GM21381 (cell line): ENCODE measurements at regions not wholly inside any gene's neighbourhood (a gene's known extent, or its start where the extent isn't known, plus 50 kb on each side); places are given as distances from the start of the nearest gene placed in this dataset.
A peak's percentile ranks its signal among the peaks of the same experiment; 100 is the strongest.
"Not testable (repeated sequence)": the region's sequence is repeated elsewhere in the genome, so short reads cannot be mapped to it uniquely, and the experiment has no call there.

Source experiments
- ATAC-seq: cut with Tn5 transposase; IDR thresholded peaks from one replicate; pipeline ENCODE4 v1.9.1; 2021; ENCODE audit warnings: mild to moderate bottlenecking, moderate library complexity; ENCODE audit not compliant: unreplicated experiment

DNA sequence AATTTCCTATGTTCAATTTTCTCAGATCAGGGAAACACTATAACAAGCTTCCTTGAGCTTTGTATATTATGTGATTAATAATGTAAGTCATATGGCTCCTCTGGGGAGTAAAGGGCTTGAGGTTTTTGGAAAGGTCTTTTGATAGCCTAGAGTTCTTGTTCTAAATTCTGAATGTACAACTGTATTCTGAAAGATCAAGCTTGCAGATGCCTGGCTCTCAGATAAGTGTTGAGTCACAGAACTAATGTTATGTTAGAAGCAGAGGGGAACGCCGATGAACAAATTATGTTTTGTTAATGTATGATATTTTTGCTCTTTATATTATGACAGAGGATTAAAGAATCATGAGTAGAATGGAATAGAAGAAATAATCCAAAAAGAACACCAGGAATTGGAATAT is 170.1 kb downstream of the RPRM start:
- ATAC-seq: no peak

DNA sequence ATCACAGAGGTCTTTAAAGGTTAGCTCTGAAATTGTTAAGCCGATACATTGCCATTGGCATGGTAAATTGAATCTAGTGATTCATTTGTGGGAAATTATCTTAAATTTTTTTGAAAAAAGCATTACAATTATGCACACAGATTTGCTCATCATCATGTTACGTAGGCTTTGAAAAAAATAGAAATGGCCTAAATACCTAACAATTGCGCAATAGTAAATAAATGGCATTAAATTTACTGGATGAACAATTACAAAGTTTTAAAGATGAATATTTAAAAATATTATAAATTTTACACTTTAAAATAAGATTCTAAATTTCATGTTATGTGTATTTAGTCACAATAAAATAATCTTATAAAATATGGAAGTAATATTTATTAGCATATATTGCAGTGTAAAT is 171.3 kb downstream of the RPRM start:
- ATAC-seq: no peak

DNA sequence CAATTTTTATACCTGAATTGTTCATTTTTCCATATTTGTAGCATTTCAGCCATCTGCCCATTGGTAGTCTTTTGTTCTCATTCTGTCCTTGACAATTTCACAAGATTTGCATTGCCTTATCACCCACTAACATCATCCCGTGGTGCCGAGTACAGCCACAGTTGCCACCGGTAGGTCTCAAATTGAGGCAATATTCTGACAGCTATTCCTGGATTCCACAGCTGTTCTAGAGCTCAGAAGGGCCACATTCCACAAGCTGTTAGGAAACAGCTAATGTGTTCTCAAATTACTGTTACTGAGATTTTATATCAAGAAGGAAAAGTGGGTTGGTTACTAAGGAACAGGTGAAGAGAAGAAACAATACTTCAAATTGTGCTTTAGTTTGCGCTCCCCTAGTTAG is 178.8 kb downstream of the RPRM start:
- no peak for ATAC-seq

DNA sequence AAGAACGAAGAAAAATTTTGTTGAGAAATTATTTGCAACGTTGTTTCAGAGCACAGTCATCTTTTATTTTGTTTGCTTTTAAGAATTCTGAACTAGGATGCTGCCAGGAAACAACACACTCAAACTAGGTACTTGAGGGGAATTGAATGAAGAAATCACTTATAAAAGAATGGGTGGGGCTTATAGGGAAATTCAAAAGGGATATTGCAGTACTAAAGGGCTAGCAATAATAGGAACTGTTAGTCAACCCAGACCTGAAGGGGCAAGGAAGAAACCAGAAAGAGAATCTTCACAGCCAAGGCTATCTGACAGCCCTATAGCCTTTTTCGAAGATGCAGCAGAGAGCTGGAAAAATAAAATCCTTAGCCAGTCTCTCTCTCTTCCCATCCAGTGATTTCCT is 179.3 kb downstream of the RPRM start:
- no peak for ATAC-seq

DNA sequence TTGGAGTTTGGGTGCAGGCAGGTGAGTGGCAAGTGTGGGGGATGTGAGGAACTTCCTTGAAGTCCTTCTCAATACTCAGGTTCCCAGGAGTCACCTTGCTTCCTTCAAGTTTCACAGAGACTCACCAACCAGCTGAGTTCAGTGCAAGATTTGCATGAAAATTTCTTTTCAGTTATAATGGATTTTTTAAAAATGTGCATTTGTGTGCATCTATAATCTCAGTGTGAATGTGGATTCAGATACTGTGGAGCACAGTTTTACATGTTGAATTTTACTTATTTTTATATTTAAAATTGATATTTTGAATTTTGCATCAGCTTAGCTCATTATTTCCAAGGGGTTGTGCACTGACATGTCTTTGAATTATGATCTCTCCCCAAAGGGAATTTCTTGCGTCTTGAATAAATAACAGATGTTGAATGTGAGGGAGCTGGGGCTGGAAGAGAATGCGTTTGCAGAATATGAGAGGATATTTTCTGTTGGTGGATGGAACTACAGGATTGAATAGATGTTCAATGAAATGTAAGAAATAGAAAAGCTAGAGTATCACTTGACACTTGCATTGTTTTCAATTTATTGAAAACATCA is 184.3 kb downstream of the RPRM start:
- no peak for ATAC-seq

DNA sequence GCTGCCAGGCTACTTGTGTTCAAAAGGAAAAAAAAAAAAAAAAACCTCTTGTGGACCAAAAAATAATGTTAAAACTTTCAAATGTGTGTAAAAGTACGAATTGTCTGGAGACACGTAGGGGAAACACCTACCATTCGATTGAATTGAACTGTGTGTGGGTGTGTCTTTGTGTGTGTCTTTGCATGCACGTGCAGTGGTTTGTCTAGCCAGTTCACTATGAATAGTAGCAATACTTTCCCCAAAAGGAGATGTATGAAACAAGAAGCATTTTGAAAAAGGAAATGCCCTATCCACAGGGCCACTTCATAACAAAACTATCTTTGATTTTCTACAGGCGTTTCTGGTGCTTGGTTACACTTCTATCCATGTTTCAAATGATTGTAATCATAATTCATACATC is 186.8 kb downstream of the RPRM start:
- no peak for ATAC-seq

DNA sequence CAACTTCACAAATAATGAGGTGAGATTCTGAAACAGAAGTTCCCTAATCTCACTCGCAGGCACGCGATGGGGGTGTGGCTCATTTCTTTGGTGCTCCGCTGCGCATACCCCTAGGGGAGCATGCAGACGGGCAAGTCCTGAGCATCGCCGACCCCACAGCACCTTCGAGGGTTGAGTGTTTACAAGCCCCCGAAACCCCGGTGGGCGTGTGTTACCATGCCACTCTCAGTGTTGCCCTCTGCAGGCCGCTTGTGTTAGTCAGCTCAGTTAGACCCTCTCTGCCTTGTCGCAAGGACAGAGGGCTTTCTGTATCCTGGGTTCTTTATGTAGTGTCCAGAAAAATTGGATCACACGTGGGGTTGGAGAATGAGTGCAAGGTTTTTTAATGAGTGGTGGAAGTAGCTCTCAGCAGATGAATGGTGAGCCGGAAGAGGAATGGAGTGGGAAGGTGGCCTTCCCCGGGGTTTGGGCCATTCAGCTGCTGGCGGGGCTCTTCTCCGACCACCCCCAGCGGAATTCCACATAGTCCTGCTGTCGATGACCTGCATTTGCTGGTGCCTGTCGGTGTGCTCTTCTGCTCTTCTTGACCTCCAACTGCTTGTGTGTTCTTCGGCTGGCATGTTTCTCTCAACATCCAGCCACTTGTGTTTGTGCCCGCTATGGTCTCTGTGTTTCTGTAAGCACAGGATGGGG is 191.3 kb downstream of the RPRM start:
- peak; percentile 41 for ATAC-seq

DNA sequence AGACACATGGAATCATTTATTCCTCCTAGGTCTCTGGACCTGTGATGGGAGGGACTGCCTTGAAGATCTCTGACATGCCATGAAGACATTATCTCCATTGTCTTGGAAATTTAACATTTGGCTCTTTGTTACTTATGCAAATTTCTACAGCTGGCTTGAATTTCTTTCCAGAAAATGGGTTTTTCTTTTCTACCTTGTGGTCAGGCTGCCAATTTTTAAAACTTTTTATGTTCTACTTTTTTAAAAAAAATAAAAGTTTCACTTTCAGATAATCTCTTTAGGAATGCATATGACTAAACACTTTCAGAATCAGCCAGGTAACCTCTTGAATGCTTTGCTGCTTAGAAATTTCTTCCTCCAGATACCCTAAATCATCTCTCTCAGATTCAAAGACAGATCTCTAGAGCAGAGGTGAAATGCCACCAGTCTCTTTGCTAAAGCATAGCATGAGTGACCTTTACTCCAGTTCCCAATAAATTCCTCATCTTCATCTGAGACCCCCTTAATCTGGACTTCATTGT is 209.6 kb downstream of the RPRM start:
- no peak for ATAC-seq

DNA sequence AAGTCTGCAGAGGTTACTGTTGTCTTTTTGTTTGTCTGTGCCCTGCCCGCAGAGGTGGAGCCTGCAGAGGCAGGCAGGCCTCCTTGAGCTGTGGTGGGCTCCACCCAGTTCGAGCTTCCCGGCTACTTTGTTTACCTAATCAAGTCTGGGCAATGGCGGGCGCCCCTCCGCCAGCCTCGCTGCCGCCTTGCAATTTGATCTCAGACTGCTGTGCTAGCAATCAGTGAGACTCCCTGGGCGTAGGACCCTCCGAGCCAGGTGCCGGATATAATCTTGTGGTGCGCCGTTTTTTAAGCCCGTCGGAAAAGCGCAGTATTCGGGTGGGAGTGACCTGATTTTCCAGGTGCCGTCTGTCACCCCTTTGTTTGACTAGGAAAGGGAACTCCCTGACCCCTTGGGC is 221.7 kb downstream of the RPRM start:
- not testable (repeated sequence) for ATAC-seq

DNA sequence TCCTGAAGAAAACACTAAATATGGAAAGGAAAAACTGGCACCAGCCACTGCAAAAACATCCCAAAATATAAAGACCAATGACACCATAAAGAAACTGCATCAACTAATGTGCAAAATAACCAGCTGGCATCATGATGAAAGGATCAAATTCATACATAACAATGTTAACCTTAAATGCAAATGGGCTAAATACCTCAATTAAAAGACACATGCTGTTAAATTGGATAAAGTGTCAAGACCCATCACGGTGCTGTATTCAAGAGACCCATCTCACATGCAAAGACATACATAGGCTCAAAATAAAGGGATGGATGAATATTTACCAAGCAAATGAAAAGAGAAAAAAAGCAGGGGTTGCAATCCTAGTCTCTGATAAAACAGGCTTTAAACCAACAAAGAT is 231.9 kb downstream of the RPRM start:
- not testable (repeated sequence) for ATAC-seq

DNA sequence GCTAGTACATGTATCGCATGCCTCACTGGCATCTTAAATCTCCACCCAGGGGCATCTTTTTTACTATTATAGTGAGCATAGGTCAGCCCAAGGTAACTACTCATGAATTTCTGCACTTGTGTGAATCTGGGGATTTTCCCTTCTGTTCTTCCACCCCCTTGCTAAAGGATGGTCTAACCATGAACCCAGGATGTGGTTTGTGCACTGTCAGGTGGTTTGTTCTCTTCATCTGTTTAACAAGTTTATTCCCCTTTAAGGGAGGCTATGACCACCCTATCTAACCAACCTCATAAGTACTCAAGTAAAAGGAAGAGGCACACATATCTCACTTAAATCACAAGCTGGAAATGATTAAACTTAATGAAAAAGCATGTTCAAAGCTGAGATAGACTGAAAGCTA is 243.0 kb downstream of the RPRM start:
- peak; percentile 89 for ATAC-seq

DNA sequence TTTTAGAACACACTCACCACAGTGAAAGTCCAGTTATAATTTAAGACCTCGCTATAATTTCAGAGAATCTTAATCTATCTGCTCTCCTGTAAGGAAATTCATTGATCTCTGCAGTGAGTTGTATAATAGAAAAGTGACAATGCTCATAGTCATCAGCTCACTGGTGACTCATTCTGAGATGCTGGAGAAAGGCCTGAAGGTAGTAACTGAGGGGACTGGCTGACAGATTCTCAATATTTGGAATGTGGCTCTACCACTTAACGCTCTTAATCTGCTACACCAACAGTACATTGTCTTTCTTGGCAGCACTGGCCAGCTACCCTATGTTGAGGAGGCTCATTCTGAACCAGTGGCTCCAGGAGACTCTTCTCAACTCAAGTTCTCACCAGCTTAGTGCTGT is 246.1 kb downstream of the RPRM start:
- no peak for ATAC-seq

DNA sequence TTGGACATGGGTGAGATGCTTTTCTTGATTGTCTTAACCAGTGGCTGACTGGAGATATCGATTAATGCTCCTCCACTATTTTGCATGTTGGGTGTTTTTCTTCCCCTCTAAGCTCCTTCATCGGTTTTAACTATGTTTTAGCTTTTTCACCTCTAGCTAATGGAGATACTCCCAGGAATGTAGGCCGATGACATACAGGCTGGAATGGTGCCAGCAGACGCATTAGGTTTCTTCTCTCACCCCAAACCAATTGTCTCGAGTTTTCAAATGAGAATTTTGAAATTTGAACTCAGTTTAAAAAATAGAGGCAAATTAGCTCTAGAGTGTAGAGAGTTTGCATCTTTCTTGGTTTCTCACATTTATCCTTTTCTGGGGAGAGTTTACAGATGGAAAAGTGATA is 247.6 kb downstream of the RPRM start:
- ATAC-seq: no peak

DNA sequence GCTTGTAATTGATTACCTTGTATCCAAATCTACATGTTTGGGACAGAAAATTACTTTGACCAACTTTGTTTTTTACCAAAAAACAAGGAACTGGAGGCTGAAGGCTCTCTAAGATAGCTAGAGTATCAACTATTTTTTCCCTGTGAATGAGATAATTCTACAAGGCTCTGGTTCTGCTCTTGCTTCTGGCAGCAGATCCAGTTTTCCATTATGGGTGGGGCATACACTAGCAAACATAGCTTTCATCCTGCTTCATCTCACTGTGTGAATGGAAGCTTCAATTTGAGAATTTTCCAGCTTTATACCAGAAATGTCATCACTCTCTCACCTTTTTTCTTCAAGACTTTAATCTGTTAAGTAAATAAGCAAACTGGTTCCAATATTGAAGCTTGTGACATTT is 249.7 kb downstream of the RPRM start:
- no peak for ATAC-seq

DNA sequence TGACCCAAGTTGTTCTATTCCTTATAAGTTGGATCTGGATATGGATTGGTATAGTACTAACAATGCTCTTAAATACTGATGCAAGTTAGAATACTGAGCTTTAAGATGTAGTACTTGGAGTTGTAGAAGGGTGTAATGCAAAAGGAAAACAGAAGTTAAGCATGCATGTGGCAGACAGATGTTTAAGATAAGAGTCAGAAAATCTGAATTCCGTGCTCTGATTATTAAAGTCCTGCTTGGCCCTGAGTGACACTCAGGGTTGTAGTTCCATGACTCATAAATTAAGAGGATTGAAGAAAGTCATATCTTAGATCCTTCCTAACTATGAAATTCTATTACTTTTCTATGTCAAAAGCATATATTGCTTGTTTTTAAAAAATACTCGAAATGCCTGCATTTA is 250.6 kb downstream of the RPRM start:
- ATAC-seq: no peak

DNA sequence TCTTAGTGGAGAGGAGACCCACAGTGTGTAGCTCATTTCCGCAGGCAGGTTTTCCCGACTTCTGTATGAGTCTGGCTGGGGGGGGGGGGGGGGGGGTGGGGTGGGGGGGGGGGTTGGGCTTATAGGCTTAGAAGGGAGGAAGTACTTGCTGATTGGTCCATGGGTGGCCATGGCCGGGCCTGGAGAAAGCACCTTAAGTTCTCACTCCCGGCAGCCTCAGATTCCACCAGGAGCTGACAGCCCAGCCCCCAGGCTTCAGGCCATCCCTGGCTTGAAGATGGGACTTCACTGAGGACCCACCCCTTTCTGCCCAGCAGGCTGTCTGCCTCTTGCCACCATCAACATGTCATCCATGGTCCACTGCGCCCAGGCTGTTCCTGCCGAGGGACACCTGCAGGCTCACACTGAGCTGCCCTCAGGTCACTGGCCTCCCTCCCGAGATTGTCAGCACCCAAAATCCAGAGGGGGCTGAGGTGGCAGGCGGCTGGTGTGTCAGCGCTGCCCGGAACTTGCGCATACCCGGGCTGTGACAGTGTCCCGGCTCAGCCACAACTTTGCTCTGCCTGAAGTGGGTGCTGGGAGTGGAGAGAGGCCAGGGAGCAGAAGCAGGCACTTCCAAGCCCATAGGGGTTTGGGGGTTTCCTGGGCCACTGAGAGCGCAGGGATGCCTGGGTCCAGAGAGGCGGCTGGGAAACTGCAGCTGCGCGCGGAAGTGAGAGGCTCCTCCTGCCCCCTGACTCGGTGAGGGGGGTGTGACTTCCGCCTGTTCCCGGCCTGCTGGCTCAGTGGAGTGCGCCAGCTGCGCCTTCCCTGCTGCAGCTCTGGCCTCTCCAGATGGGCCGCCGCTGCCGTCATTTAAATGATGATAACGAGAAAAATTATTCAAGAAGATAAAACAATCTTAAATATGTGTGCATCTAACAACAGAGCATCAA is 256.1 kb downstream of the RPRM start:
- no peak for ATAC-seq

DNA sequence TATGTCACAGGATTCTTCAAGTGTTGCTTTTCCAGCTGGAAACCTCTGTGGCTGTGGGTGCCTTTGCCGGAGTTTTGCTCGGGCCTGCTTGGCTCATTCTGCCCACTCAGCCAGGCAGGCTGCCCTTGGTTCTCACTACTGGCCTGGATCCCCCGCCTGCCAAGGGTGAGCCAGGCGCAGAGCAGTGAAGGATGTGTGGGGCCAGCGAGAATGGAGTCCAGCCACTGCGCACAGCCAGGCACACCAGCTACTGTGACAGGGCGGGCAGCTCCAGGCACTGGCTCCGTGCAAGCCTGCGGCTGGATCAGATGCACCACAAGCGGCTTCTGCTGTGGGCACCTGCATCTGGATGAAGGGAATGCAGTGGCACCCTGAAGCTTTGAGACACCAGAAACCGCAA is 257.1 kb downstream of the RPRM start:
- ATAC-seq: no peak

DNA sequence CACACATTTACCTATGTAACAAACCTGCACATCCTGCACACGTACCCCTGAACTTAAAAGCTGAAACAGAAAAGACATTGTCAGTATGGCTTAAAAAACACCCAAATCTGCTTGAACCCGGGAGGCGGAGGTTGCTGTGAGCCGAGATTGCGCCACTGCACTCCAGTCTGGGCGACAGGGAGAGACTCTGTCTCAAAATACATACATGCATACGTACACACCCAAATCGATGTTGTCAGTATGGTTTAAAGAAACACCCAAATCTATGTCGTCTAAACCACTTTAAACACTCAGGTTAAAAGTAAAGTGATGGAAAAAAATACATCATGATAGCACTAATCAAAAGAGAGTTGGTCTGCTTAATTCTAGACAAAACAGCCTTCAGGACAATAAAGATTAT is 257.5 kb downstream of the RPRM start:
- ATAC-seq: no peak

DNA sequence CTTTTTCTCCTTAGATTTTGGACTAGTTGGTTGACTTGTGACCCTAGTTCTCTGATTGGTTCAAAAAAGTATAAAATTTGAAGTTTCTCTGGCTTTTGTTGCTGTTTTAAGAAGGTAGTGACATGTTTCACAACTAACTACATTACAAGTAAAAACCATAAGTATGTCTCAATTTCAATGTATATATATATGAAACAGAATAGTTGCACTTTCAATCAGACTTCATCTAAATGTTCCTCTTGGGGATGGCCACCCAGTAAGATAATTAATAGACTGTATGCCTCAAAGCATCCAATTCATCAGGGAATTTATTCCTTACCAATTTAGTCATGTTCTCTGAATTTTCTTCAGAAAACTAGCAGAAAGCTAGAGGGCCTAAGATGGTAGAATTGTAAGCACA is 259.7 kb downstream of the RPRM start:
- ATAC-seq: no peak

DNA sequence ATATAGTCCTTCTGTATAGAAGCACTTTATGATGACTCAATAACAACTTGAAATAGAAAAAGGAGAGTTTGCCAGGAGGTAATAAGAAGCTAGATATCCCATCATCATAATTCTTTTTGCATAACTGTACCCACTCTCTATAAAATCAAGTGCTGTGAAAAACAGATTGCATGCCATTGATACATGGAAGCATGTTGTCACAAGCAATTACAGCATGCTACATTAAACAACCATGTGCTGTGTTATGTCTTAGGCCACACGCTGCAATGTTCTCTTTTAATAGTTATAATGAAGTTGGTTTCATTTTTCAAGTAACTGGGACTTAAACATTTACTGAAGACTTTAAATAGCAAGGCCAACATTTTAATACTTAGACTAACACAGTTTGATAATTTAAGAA is 264.2 kb downstream of the RPRM start:
- no peak for ATAC-seq

DNA sequence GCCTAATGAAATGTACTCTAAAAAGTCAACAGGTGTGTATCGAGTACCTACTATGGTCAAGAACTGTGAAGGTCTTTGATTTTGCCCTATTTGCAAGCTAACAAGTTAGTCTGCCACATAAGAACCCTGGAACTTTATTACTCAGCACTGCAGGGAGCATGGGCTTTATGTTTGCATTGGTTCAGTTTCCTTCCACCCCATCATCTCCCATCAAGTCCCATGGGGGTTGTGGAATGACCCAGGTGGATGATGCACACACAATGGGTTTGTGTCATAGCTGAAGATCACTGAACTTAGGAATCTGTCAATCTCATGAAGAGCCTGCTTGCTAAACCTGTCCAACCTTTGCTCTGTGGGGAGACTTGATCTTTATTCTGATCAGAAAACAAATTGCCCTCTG is 265.5 kb downstream of the RPRM start:
- ATAC-seq: no peak
